GM21529 (cell line): ENCODE measurements at regions not wholly inside any gene's neighbourhood (a gene's known extent, or its start where the extent isn't known, plus 50 kb on each side); places are given as distances from the start of the nearest gene placed in this dataset.

ENCODE experiments used
- ATAC-seq: cut with Tn5 transposase; IDR thresholded peaks from one replicate; pipeline ENCODE4 v1.9.1; 2021; ENCODE audit not compliant: unreplicated experiment

- ATAC-seq, result no peak
Observed at GRCh38 chr7:20267482-20267881, 50.3 kb upstream of the MACC1 start.

GRCh38 chr7:20268824-20269223 is 51.6 kb upstream of the MACC1 start:
- no peak for ATAC-seq

GRCh38 chr7:20269726-20270125 is 52.5 kb upstream of the MACC1 start:
- no peak for ATAC-seq

GRCh38 chr7:20270371-20270770 is 53.2 kb upstream of the MACC1 start:
- ATAC-seq, result no peak

GRCh38 chr7:20270867-20271266 is 53.7 kb upstream of the MACC1 start:
- ATAC-seq, result peak; percentile 98

- no peak for ATAC-seq
Observed at GRCh38 chr7:20275637-20276036, 55.1 kb upstream of the ITGB8 start.

GRCh38 chr7:20276705-20277472 is 53.8 kb upstream of the ITGB8 start:
- no peak for ATAC-seq

- no peak for ATAC-seq
Observed at GRCh38 chr7:20279979-20280378, 50.7 kb upstream of the ITGB8 start.

GRCh38 chr7:20280475-20281351 is 50.0 kb upstream of the ITGB8 start:
- ATAC-seq, result no peak
